DMS53 treated with DMSO at 0.1 percent for 48 hours (cell line): ENCODE measurements at regions not wholly inside any gene's neighbourhood (a gene's known extent, or its start where the extent isn't known, plus 50 kb on each side); places are given as distances from the start of the nearest gene placed in this dataset.
"Not testable (repeated sequence)": the region's sequence is repeated elsewhere in the genome, so short reads cannot be mapped to it uniquely, and the experiment has no call there.

ENCODE experiments used
- DNase-seq: peaks from one replicate; lab custom pipeline; 2025; ENCODE audit not compliant: unreplicated experiment; lab: John Stamatoyannopoulos, UW

GRCh38 chr4:158958489-158959270, 144.2 kb upstream of the RAPGEF2 start:
- DNase-seq = no peak

GRCh38 chr4:158962393-158962792, 140.5 kb upstream of the RAPGEF2 start:
- no peak for DNase-seq

- not testable (repeated sequence) for DNase-seq
Observed at GRCh38 chr4:158963282-158963681, 139.6 kb upstream of the RAPGEF2 start.

GRCh38 chr4:158964114-158964727, 138.7 kb upstream of the RAPGEF2 start:
- DNase-seq = no peak

GRCh38 chr4:158964728-158965124, 138.2 kb upstream of the RAPGEF2 start:
- DNase-seq = no peak

- no peak for DNase-seq
Observed at GRCh38 chr4:158965226-158965625, 137.7 kb upstream of the RAPGEF2 start.

GRCh38 chr4:158966091-158966490, 136.8 kb upstream of the RAPGEF2 start:
- no peak for DNase-seq

GRCh38 chr4:158968961-158969360, 133.9 kb upstream of the RAPGEF2 start:
- DNase-seq = no peak

GRCh38 chr4:158970812-158971211, 132.1 kb upstream of the RAPGEF2 start:
- DNase-seq = no peak

GRCh38 chr4:158974438-158974837, 128.4 kb upstream of the RAPGEF2 start:
- not testable (repeated sequence) for DNase-seq

GRCh38 chr4:158980711-158981110, 122.2 kb upstream of the RAPGEF2 start:
- not testable (repeated sequence) for DNase-seq

- no peak for DNase-seq
Observed at GRCh38 chr4:158991534-158992155, 111.2 kb upstream of the RAPGEF2 start.

GRCh38 chr4:158993891-158994290, 109.0 kb upstream of the RAPGEF2 start:
- no peak for DNase-seq

GRCh38 chr4:158995040-158995439, 107.8 kb upstream of the RAPGEF2 start:
- DNase-seq = no peak

- no peak for DNase-seq
Observed at GRCh38 chr4:158995965-158996364, 106.9 kb upstream of the RAPGEF2 start.

GRCh38 chr4:158996669-158997074, 106.2 kb upstream of the RAPGEF2 start:
- DNase-seq = no peak

GRCh38 chr4:158997660-158998349, 105.1 kb upstream of the RAPGEF2 start:
- no peak for DNase-seq

- no peak for DNase-seq
Observed at GRCh38 chr4:158998624-158999023, 104.3 kb upstream of the RAPGEF2 start.

- no peak for DNase-seq
Observed at GRCh38 chr4:158999166-158999682, 103.7 kb upstream of the RAPGEF2 start.

GRCh38 chr4:158999849-159000248, 103.0 kb upstream of the RAPGEF2 start:
- no peak for DNase-seq

GRCh38 chr4:159002950-159003349, 99.9 kb upstream of the RAPGEF2 start:
- no peak for DNase-seq
